ENCODE measurements at regions not wholly inside any gene's neighbourhood (a gene's known extent, or its start where the extent isn't known, plus 50 kb on each side); places are given as distances from the start of the nearest gene placed in this dataset.

- TF ChIP-seq ZFP3 (CRISPR knock-in tag; IDR thresholded peaks at IDR 0.05) (no peak), PPARA (CRISPR knock-in tag; IDR thresholded peaks at IDR 0.05; ENCODE audit: borderline replicate concordance) (no peak), OSR1 (CRISPR knock-in tag; IDR thresholded peaks at IDR 0.05) (no peak), ESRRG (CRISPR knock-in tag; IDR thresholded peaks at IDR 0.05) (no peak), TCF4 (CRISPR knock-in tag; IDR thresholded peaks at IDR 0.05; ENCODE audit: borderline replicate concordance) (no peak), ZNF70 (CRISPR knock-in tag; IDR thresholded peaks at IDR 0.05) (no peak), ZC3H10 (CRISPR knock-in tag; IDR thresholded peaks at IDR 0.05) (no peak), ARNTL (CRISPR knock-in tag; IDR thresholded peaks at IDR 0.05; ENCODE audit: borderline replicate concordance, low read depth) (no peak), CSRNP3 (CRISPR knock-in tag; IDR thresholded peaks at IDR 0.05) (no peak), POU6F1 (CRISPR knock-in tag; IDR thresholded peaks at IDR 0.05; ENCODE audit: borderline replicate concordance, low read depth) (no peak), ZNF8 (CRISPR knock-in tag; IDR thresholded peaks at IDR 0.05) (no peak), RARB (CRISPR knock-in tag; IDR thresholded peaks at IDR 0.05) (no peak), ZNF565 (CRISPR knock-in tag; conservative IDR thresholded peaks at IDR 0.05; ENCODE audit: low read depth) (no peak), TSHZ2 (CRISPR knock-in tag; IDR thresholded peaks at IDR 0.05) (no peak), TOX (CRISPR knock-in tag; IDR thresholded peaks at IDR 0.05; ENCODE audit: borderline replicate concordance) (no peak), BACH2 (CRISPR knock-in tag; IDR thresholded peaks at IDR 0.05; ENCODE audit: borderline replicate concordance) (no peak), ISL1 (CRISPR knock-in tag; IDR thresholded peaks at IDR 0.05) (no peak), CSDC2 (CRISPR knock-in tag; IDR thresholded peaks at IDR 0.05) (no peak)
- TF ChIP-seq, protein P1, sequence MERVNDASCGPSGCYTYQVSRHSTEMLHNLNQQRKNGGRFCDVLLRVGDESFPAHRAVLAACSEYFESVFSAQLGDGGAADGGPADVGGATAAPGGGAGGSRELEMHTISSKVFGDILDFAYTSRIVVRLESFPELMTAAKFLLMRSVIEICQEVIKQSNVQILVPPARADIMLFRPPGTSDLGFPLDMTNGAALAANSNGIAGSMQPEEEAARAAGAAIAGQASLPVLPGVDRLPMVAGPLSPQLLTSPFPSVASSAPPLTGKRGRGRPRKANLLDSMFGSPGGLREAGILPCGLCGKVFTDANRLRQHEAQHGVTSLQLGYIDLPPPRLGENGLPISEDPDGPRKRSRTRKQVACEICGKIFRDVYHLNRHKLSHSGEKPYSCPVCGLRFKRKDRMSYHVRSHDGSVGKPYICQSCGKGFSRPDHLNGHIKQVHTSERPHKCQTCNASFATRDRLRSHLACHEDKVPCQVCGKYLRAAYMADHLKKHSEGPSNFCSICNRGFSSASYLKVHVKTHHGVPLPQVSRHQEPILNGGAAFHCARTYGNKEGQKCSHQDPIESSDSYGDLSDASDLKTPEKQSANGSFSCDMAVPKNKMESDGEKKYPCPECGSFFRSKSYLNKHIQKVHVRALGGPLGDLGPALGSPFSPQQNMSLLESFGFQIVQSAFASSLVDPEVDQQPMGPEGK (CRISPR knock-in tag; IDR thresholded peaks at IDR 0.05; ENCODE audit: borderline replicate concordance) = no peak
- ATAC-seq = peak; percentile 48
Measured at GRCh38 chr11:76604081-76604625, 66.4 kb downstream of the LRRC32 start.

DNA sequence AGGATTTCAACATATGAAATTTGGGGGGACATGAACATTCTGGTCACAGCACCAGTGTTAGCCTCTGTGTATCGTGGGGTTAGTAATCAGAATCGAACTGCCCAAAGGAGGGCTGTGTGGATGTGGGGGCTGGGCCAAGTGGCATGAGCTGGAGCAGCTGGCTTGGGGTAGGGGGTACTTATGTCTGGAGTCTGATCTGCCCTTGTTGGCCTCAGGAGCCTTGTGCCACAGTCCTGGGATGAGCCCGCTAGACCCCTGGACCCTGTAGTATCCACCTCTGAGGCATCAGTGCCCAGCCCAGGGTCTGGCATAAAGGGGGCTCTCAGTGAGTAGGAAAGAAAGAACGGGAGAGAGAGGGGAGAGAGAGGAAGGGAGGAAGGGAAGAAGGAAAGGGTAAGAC lies 67.3 kb downstream of the LRRC32 start:
- TF ChIP-seq, protein P2, sequence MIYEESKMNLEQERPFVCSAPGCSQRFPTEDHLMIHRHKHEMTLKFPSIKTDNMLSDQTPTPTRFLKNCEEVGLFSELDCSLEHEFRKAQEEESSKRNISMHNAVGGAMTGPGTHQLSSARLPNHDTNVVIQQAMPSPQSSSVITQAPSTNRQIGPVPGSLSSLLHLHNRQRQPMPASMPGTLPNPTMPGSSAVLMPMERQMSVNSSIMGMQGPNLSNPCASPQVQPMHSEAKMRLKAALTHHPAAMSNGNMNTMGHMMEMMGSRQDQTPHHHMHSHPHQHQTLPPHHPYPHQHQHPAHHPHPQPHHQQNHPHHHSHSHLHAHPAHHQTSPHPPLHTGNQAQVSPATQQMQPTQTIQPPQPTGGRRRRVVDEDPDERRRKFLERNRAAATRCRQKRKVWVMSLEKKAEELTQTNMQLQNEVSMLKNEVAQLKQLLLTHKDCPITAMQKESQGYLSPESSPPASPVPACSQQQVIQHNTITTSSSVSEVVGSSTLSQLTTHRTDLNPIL (CRISPR knock-in tag; IDR thresholded peaks at IDR 0.05; ENCODE audit: low read depth) = no peak
- no peak for TF ChIP-seq POU6F1 (CRISPR knock-in tag; IDR thresholded peaks at IDR 0.05; ENCODE audit: borderline replicate concordance, low read depth)
- ATAC-seq = no peak

Data from SK-N-SH treated with all-trans-retinoic acid at 6 μM for 48 hours (cell line).